Neural progenitor cell (in vitro differentiated cells): ENCODE measurements at regions not wholly inside any gene's neighbourhood (a gene's known extent, or its start where the extent isn't known, plus 50 kb on each side); places are given as distances from the start of the nearest gene placed in this dataset.

Experiments used
- EZH2 ChIP-seq: fragments of 200-600 bp; sonication (generic); IDR thresholded peaks from 2 replicates; pipeline ENCODE4 v1.6.1; 2017; ENCODE audit warnings: antibody characterized with exemption, mild to moderate bottlenecking, moderate library complexity
- TF ChIP-seq, protein P1 (sequence below): fragments of 200-600 bp; sonication (generic); IDR thresholded peaks from 2 replicates; pipeline ENCODE4 v1.5.1; 2017; ENCODE audit warnings: antibody characterized with exemption, mild to moderate bottlenecking

DNA sequence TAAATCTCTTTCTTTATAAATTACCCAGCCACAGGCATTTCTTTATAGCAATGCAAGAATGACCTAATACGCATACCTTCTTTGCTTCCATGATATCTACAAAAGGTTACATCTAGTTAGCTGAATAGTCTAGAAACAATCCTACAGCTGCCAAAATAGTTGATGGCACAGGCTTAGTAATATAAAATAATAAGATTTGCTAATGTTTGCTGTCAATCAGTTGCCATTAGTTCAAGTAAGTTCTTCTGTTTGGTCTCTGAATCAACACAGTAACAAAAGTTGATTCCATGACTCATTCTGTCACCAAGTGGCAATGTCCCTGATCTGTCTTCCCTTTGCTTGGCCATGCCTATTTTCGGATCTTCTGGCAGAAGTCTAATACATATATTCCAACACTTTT, 470.2 kb downstream of the SPRY1 start:
- TF ChIP-seq, protein P1, sequence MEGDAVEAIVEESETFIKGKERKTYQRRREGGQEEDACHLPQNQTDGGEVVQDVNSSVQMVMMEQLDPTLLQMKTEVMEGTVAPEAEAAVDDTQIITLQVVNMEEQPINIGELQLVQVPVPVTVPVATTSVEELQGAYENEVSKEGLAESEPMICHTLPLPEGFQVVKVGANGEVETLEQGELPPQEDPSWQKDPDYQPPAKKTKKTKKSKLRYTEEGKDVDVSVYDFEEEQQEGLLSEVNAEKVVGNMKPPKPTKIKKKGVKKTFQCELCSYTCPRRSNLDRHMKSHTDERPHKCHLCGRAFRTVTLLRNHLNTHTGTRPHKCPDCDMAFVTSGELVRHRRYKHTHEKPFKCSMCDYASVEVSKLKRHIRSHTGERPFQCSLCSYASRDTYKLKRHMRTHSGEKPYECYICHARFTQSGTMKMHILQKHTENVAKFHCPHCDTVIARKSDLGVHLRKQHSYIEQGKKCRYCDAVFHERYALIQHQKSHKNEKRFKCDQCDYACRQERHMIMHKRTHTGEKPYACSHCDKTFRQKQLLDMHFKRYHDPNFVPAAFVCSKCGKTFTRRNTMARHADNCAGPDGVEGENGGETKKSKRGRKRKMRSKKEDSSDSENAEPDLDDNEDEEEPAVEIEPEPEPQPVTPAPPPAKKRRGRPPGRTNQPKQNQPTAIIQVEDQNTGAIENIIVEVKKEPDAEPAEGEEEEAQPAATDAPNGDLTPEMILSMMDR = no peak
- TF ChIP-seq EZH2 = no peak
